H1 (cell line): ENCODE measurements at regions not wholly inside any gene's neighbourhood (a gene's known extent, or its start where the extent isn't known, plus 50 kb on each side); places are given as distances from the start of the nearest gene placed in this dataset.
A peak's percentile ranks its signal among the peaks of the same experiment; 100 is the strongest.

Source experiments
- CTCF ChIA-PET: fragments of 300-600 bp; sonication (Branson Sonifier 250); formaldehyde crosslinking; loops from one replicate; lab custom pipeline; 2021; ENCODE audit not compliant: partially characterized antibody; lab: Charles Lee
- POLR2A ChIA-PET: fragments of 300-600 bp; sonication (Branson Sonifier 250); formaldehyde crosslinking; loops from one replicate; lab custom pipeline; 2021; ENCODE audit warnings: inconsistent platforms; ENCODE audit not compliant: partially characterized antibody; lab: Charles Lee
- DNase-seq, 2 experiments: peaks; one replicate each; pipeline versions ENCODE4 v3.0.0 to v3.0.0-alpha.2; 2010 to 2022; ENCODE audit warnings: low spot score in 2 of 2, low read depth in 1 of 2, mixed read lengths in 1 of 2
- FAIRE-seq: peaks from 2 replicates; lab custom pipeline; 2011; peaks lifted over from hg19 to GRCh38; lab: Jason Lieb, UNC
- H2AFZ ChIP-seq: 2 replicates; pipeline ENCODE4 v1.8.1; 2012; ENCODE audit warnings: low read length, inconsistent platforms
- H2AK5ac ChIP-seq: 2 replicates; pipeline ENCODE4 v1.6.1; 2013; ENCODE audit warnings: low read depth, low read length
- H2BK120ac ChIP-seq: replicated peaks from 2 replicates; pipeline ENCODE3; 2013; ENCODE audit warnings: low read depth, low read length, inconsistent platforms
- H2BK12ac ChIP-seq: 2 replicates; pipeline ENCODE4 v1.6.1; 2013; ENCODE audit warnings: low read depth, low read length
- H2BK15ac ChIP-seq: 2 replicates; pipeline ENCODE4 v1.6.1; 2013; ENCODE audit warnings: low read length
- H2BK20ac ChIP-seq: 2 replicates; pipeline ENCODE4 v1.6.1; 2013; ENCODE audit warnings: low read length
- H2BK5ac ChIP-seq: 2 replicates; pipeline ENCODE4 v1.6.1; 2013; ENCODE audit warnings: low read depth, low read length
- H3K14ac ChIP-seq: 2 replicates; pipeline ENCODE4 v1.6.1; 2013; ENCODE audit warnings: inconsistent platforms; ENCODE audit not compliant: insufficient read length
- H3K18ac ChIP-seq: 2 replicates; pipeline ENCODE4 v1.6.1; 2013; ENCODE audit warnings: low read length; ENCODE audit errors: extremely low read depth
- H3K23ac ChIP-seq: 2 replicates; pipeline ENCODE4 v1.6.1; 2013; ENCODE audit warnings: inconsistent platforms; ENCODE audit not compliant: insufficient read length
- H3K23me2 ChIP-seq: 2 replicates; pipeline ENCODE4 v1.6.1; 2013; ENCODE audit warnings: low read depth, low read length
- H3K27ac ChIP-seq: 2 replicates; pipeline ENCODE4 v1.6.1; 2011; ENCODE audit warnings: low read depth, low read length, inconsistent platforms
- H3K27me3 ChIP-seq, 4 experiments: replicated peaks in 1 of 4; 1 replicate in 1 of 4; 2 replicates in 3 of 4; pipeline versions ENCODE4 v1.6.1 to v1.8.1; 2011 to 2013; ENCODE audit warnings: low read length in 3 of 4, mild to moderate bottlenecking in 3 of 4, inconsistent platforms in 2 of 4, mixed read lengths in 2 of 4, moderate library complexity in 1 of 4; ENCODE audit not compliant: control insufficient read depth in 3 of 4, insufficient read depth in 3 of 4; ENCODE audit errors: extremely low read depth in 1 of 4
- H3K36me3 ChIP-seq, 4 experiments: 2 replicates each; pipeline versions ENCODE4 v1.6.1 to v1.8.1; 2011 to 2013; ENCODE audit warnings: mild to moderate bottlenecking in 4 of 4, low read length in 3 of 4, moderate library complexity in 2 of 4, control low read depth in 1 of 4, inconsistent platforms in 1 of 4; ENCODE audit not compliant: insufficient read depth in 4 of 4, control insufficient read depth in 2 of 4
- H3K4ac ChIP-seq: replicated peaks from 2 replicates; pipeline ENCODE3; 2013; ENCODE audit warnings: low read length, low read depth, mixed read lengths, inconsistent platforms; ENCODE audit not compliant: insufficient read length
- H3K4me1 ChIP-seq, 4 experiments: replicated peaks in 1 of 4; 1 replicate in 1 of 4; 2 replicates in 3 of 4; pipeline versions ENCODE4 v1.6.1 to v1.8.1; 2011 to 2013; ENCODE audit warnings: low read length in 3 of 4, inconsistent platforms in 2 of 4, mixed read lengths in 1 of 4; ENCODE audit not compliant: insufficient read depth in 4 of 4, control insufficient read depth in 3 of 4
- H3K4me2 ChIP-seq, 2 experiments: 2 replicates each; pipeline versions ENCODE4 v1.6.1 to v1.8.1; 2011 to 2013; ENCODE audit warnings: low read depth in 2 of 2, low read length in 2 of 2, control low read depth in 1 of 2, inconsistent platforms in 1 of 2, mild to moderate bottlenecking in 1 of 2; ENCODE audit not compliant: insufficient read depth in 1 of 2
- H3K4me3 ChIP-seq, 4 experiments: fragments of 200-600, 300-600 bp in 1 of 4; sonication (generic), shearing (Covaris generic), sonication (Bioruptor Twin) in 1 of 4; 2 replicates each; pipeline versions ENCODE4 v1.5.1 to v1.8.1; 2011 to 2016; ENCODE audit warnings: low read length in 4 of 4, low read depth in 3 of 4, control low read depth in 2 of 4, inconsistent platforms in 2 of 4, mild to moderate bottlenecking in 2 of 4, mixed read lengths in 1 of 4, moderate library complexity in 1 of 4; ENCODE audit not compliant: insufficient read depth in 2 of 4; ENCODE audit errors: extremely low read depth in 1 of 4
- H3K56ac ChIP-seq: replicated peaks from 2 replicates; pipeline ENCODE3; 2013; ENCODE audit warnings: low read depth, mild to moderate bottlenecking, mixed read lengths, low read length, inconsistent platforms; ENCODE audit not compliant: insufficient read length
- H3K79me1 ChIP-seq: 2 replicates; pipeline ENCODE4 v1.6.1; 2013; ENCODE audit warnings: low read depth, low read length, control low read depth
- H3K79me2 ChIP-seq, 2 experiments: 2 replicates each; pipeline versions ENCODE4 v1.6.1 to v1.8.1; 2012 to 2013; ENCODE audit warnings: low read length in 2 of 2, mild to moderate bottlenecking in 2 of 2, inconsistent platforms in 1 of 2; ENCODE audit not compliant: insufficient read depth in 2 of 2, control insufficient read depth in 1 of 2
- H3K9ac ChIP-seq, 4 experiments: replicated peaks in 1 of 4; 1 replicate in 1 of 4; 2 replicates in 3 of 4; pipeline versions ENCODE4 v1.6.1 to v1.8.1; 2011 to 2013; ENCODE audit warnings: low read depth in 3 of 4, low read length in 3 of 4, control low read depth in 2 of 4, mild to moderate bottlenecking in 2 of 4, moderate library complexity in 2 of 4, inconsistent platforms in 1 of 4; ENCODE audit errors: extremely low read depth in 1 of 4
- H3K9me3 ChIP-seq, 2 experiments: 2 replicates each; pipeline versions ENCODE4 v1.6.1 to v1.8.1; 2012 to 2013; ENCODE audit warnings: mild to moderate bottlenecking in 2 of 2, moderate library complexity in 2 of 2, control low read depth in 1 of 2, inconsistent platforms in 1 of 2, low read depth in 1 of 2, low read length in 1 of 2, mixed read lengths in 1 of 2; ENCODE audit not compliant: insufficient read depth in 2 of 2
- H4K20me1 ChIP-seq, 2 experiments: replicated peaks in 1 of 2; 2 replicates each; pipeline versions ENCODE3 to v1.8.1; 2011 to 2013; ENCODE audit warnings: inconsistent platforms in 2 of 2, low read length in 2 of 2, mild to moderate bottlenecking in 1 of 2; ENCODE audit not compliant: insufficient read depth in 2 of 2, control insufficient read depth in 1 of 2
- H4K5ac ChIP-seq: 2 replicates; pipeline ENCODE4 v1.6.1; 2013; ENCODE audit warnings: low read length, low read depth, mixed read lengths, inconsistent platforms; ENCODE audit not compliant: insufficient read length
- H4K8ac ChIP-seq: 2 replicates; pipeline ENCODE4 v1.8.0; 2013; ENCODE audit warnings: mild to moderate bottlenecking, moderate library complexity, low read length, inconsistent platforms; ENCODE audit not compliant: insufficient read depth; ENCODE audit errors: extremely low read depth
- H4K91ac ChIP-seq: replicated peaks from 2 replicates; pipeline ENCODE3; 2013; ENCODE audit warnings: low read length, mixed read lengths, inconsistent platforms; ENCODE audit not compliant: insufficient read length
- NRF1 ChIP-seq: IDR thresholded peaks from 2 replicates; pipeline ENCODE4 v1.6.1; 2011; ENCODE audit warnings: mild to moderate bottlenecking, low read depth, low read length, improper control_type of control experiment
- WGBS, 2 experiments: shearing (Covaris generic) in 1 of 2; methylation state at CpG; one replicate each; pipeline versions ENCODE4 v1.1.6 to v1.1.7; 2013 to 2015; ENCODE audit warnings: low lambda C conversion rate in 2 of 2, mixed read lengths in 2 of 2, inconsistent platforms in 1 of 2, low coverage in 1 of 2, missing lambda C conversion rate in 1 of 2; ENCODE audit not compliant: insufficient replicate concordance in 2 of 2, insufficient coverage in 1 of 2, insufficient read length in 1 of 2; ENCODE audit errors: extremely low coverage in 1 of 2, missing lambda C conversion rate in 1 of 2; 5-methylcytosine and 5-hydroxymethylcytosine counted together

GRCh38 chr6:113362301-113363047 lies 494.7 kb upstream of the MARCKS start:
- no peak overlapping the region; the same call in 1 of the 2 replicates for H2BK15ac ChIP-seq
- no peak overlapping the region for H3K4ac ChIP-seq
- no peaks in the 10 kb centered on the region for H4K20me1 ChIP-seq
- no peak overlapping the region for H2BK20ac ChIP-seq
- no peak overlapping the region for H3K27ac ChIP-seq
- H3K36me3 ChIP-seq: no peaks in the 10 kb centered on the region
- H2BK120ac ChIP-seq: no peak overlapping the region
- no peak overlapping the region for H3K14ac ChIP-seq
- no peak overlapping the region for H3K9ac ChIP-seq
- H3K27me3 ChIP-seq: no peaks in the 10 kb centered on the region
- H4K8ac ChIP-seq: no peak overlapping the region
- H3K79me2 ChIP-seq: no peaks in the 10 kb centered on the region
- 67% methylated on average over 7 of the region's 7 CpGs; no CpG with 5 or more reads in 1 of the 2 experiments for WGBS, 2 experiments
- H4K5ac ChIP-seq: no peak overlapping the region
- H4K91ac ChIP-seq: no peak overlapping the region
- DNase-seq (no peak), FAIRE-seq (no peak)
- no peak overlapping the region for H3K4me3 ChIP-seq
- no peaks in the 10 kb centered on the region for H3K23me2 ChIP-seq
- no peak for TF ChIP-seq NRF1
- peak overlapping the region; percentile 12 for H3K56ac ChIP-seq
- ChIA-PET CTCF (interaction anchor here (0.6 to 0.8 kb wide), 3 partner anchors 56 to 1191 kb away, joined by 3 read pairs; no protein-coding TSS in a partner anchor), POLR2A (interaction anchor here (1.4 kb wide), 1 partner anchor 9 kb away, joined by 3 read pairs; no protein-coding TSS in a partner anchor)
- H3K18ac ChIP-seq: no peak overlapping the region
- no peaks in the 10 kb centered on the region for H3K79me1 ChIP-seq
- no peaks in the 10 kb centered on the region for H3K9me3 ChIP-seq
- H2BK5ac ChIP-seq: peak overlapping the region; percentile 41; the same call in 1 of the 2 replicates
- peak overlapping the region; percentile 90; the same call in 1 of the 2 replicates for H2BK12ac ChIP-seq
- H3K4me1 ChIP-seq: peaks cover 0 to 12% (median 4%) of the 10 kb centered on the region in 4 experiments; a peak in 4 of 7 replicates
- H2AK5ac ChIP-seq: no peak overlapping the region
- H2AFZ ChIP-seq: peak overlapping the region; percentile 52; the same call in 1 of the 2 replicates
- H3K23ac ChIP-seq: no peak overlapping the region
- H3K4me2 ChIP-seq: 0 out of 4 replicates have a peak overlapping the region, but pooled peaks of 1 of the 2 experiments have one; percentile 33
